PC-3 (cell line): ENCODE measurements at regions not wholly inside any gene's neighbourhood (a gene's known extent, or its start where the extent isn't known, plus 50 kb on each side); places are given as distances from the start of the nearest gene placed in this dataset.

ENCODE experiments used
- ATAC-seq: fragments of 200-7000 bp; cut with Tn5 transposase; 2 replicates; pipeline ENCODE4 v1.9.1; 2020; ENCODE audit warnings: mild to moderate bottlenecking, moderate library complexity
- BruUV-seq: library from RNA; stranded (reverse); fragments of 400-500 nt; replicated peaks from 2 replicates; lab custom pipeline; 2021; lab: Mats Ljungman, UMichigan
- CTCF ChIA-PET: fragments of 300-600 bp; sonication (Branson Sonifier 250); formaldehyde crosslinking; loops from one replicate; lab custom pipeline; 2022; ENCODE audit warnings: antibody characterized with exemption; lab: Charles Lee
- POLR2A ChIA-PET: fragments of 300-600 bp; sonication (Branson Sonifier 250); formaldehyde crosslinking; loops from one replicate; lab custom pipeline; 2022; ENCODE audit warnings: antibody characterized with exemption; ENCODE audit not compliant: unreplicated experiment; lab: Charles Lee
- DNase-seq: peaks from one replicate; pipeline ENCODE4 v3.0.0-alpha.2; 2015
- H2AFZ ChIP-seq: fragments of 300-600 bp; sonication (generic); 2 replicates; pipeline ENCODE4 v1.6.0; 2016; ENCODE audit warnings: antibody characterized with exemption, low read length
- H3F3A ChIP-seq: fragments of 300-600 bp; sonication (generic); one replicate; pipeline ENCODE4 v1.6.0; 2017; ENCODE audit warnings: antibody characterized with exemption, low read length, control low read depth, mild to moderate bottlenecking; ENCODE audit not compliant: unreplicated experiment
- H3K27ac ChIP-seq: fragments of 300-600 bp; sonication (generic); 2 replicates; pipeline ENCODE4 v1.5.1; 2016; ENCODE audit warnings: mild to moderate bottlenecking, low read length
- H3K27me3 ChIP-seq: fragments of 300-600 bp; sonication (generic); 2 replicates; pipeline ENCODE4 v1.6.1; 2016; ENCODE audit warnings: low read length, mixed read lengths
- H3K36me3 ChIP-seq: fragments of 300-600 bp; sonication (generic); 2 replicates; pipeline ENCODE4 v1.6.1; 2016; ENCODE audit warnings: low read depth, mixed run types, low read length, mixed read lengths
- H3K4me1 ChIP-seq: fragments of 300-600 bp; sonication (generic); 2 replicates; pipeline ENCODE4 v1.5.1; 2016; ENCODE audit warnings: low read length; ENCODE audit not compliant: insufficient read depth
- H3K4me2 ChIP-seq: fragments of 300-600 bp; sonication (generic); 2 replicates; pipeline ENCODE4 v1.6.0; 2016; ENCODE audit warnings: low read length
- H3K4me3 ChIP-seq: fragments of 300-600 bp; sonication (generic); 2 replicates; pipeline ENCODE4 v1.5.1; 2016; ENCODE audit warnings: mild to moderate bottlenecking, low read length, mixed read lengths
- H3K79me2 ChIP-seq: fragments of 300-600 bp; sonication (generic); 2 replicates; pipeline ENCODE4 v1.6.1; 2017; ENCODE audit warnings: low read length, mixed read lengths
- H3K9ac ChIP-seq: fragments of 300-600 bp; sonication (generic); 2 replicates; pipeline ENCODE4 v1.6.0; 2016; ENCODE audit warnings: mild to moderate bottlenecking, low read length
- H3K9me2 ChIP-seq: fragments of 300-600 bp; sonication (generic); replicated peaks from 2 replicates; pipeline ENCODE4 v1.6.1; 2016; ENCODE audit warnings: mixed run types, low read length, mixed read lengths
- H3K9me3 ChIP-seq: fragments of 300-600 bp; sonication (generic); 2 replicates; pipeline ENCODE4 v1.6.1; 2016; ENCODE audit warnings: low read length, mixed read lengths
- H4K20me1 ChIP-seq: fragments of 300-600 bp; sonication (generic); 2 replicates; pipeline ENCODE4 v1.6.1; 2016; ENCODE audit warnings: low read length, mixed read lengths
- CTCF ChIP-seq: fragments of 300-600 bp; sonication (generic); conservative IDR thresholded peaks from 2 replicates; pipeline ENCODE4 v1.5.1; 2017; ENCODE audit warnings: antibody characterized with exemption, low read depth, mild to moderate bottlenecking, low read length
- EZH2 ChIP-seq: fragments of 300-600 bp; sonication (generic); IDR thresholded peaks from one replicate; pipeline ENCODE4 v1.6.1; 2017; ENCODE audit warnings: antibody characterized with exemption, mild to moderate bottlenecking, low read length; ENCODE audit not compliant: unreplicated experiment
- EZH2phosphoT487 ChIP-seq: fragments of 300-600 bp; sonication (generic); IDR thresholded peaks from 2 replicates; pipeline ENCODE4 v1.6.1; 2018; ENCODE audit warnings: mild to moderate bottlenecking, antibody characterized with exemption, low read length, borderline replicate concordance
- intact Hi-C: fragments of 100-400 bp; cut with micrococcal nuclease; formaldehyde crosslinking; loops from 2 replicates; pipeline ENCODE4 v1.9.0; 2023

- intact Hi-C loops, result no loop called here
- Histone ChIP-seq H3K9me3 (no peaks in the 10 kb centered on the region), H3K27me3 (peaks cover 37% of the 10 kb centered on the region), H2AFZ (no peak overlapping the region), H3K9ac (no peak overlapping the region), H3K9me2 (no peaks in the 10 kb centered on the region), H4K20me1 (no peaks in the 10 kb centered on the region), H3K27ac (no peak overlapping the region), H3K4me2 (no peak overlapping the region), H3K36me3 (no peaks in the 10 kb centered on the region), H3K4me3 (no peak overlapping the region), H3F3A (no peaks in the 10 kb centered on the region), H3K79me2 (no peaks in the 10 kb centered on the region), H3K4me1 (no peaks in the 10 kb centered on the region)
- ChIA-PET CTCF (no interaction called here), POLR2A (no interaction called here)
- no TSS peak for BruUV-seq
- TF ChIP-seq EZH2 (no peak), EZH2phosphoT487 (no peak), CTCF (no peak)
- no peak for ATAC-seq
- DNase-seq, result no peak
These were observed 61.8 kb upstream of the AFDN start for GRCh38 chr6:167764713-167765479.

GRCh38 chr6:167766986-167767714 is 59.6 kb upstream of the AFDN start:
- Histone ChIP-seq H3K9me2 (no peaks in the 10 kb centered on the region), H3K79me2 (no peaks in the 10 kb centered on the region), H3F3A (no peaks in the 10 kb centered on the region), H3K27me3 (peaks cover 49% of the 10 kb centered on the region), H3K4me2 (no peak overlapping the region), H3K27ac (no peak overlapping the region), H4K20me1 (no peaks in the 10 kb centered on the region), H3K4me3 (no peak overlapping the region), H3K4me1 (no peaks in the 10 kb centered on the region), H2AFZ (no peak overlapping the region), H3K36me3 (no peaks in the 10 kb centered on the region), H3K9me3 (no peaks in the 10 kb centered on the region), H3K9ac (no peak overlapping the region)
- ATAC-seq, result no peak
- no peak for DNase-seq
- no peak for TF ChIP-seq EZH2
- TF ChIP-seq CTCF, result no peak
- TF ChIP-seq EZH2phosphoT487, result no peak
- POLR2A ChIA-PET, result no interaction called here
- no TSS peak for BruUV-seq
- intact Hi-C loops, result no loop called here
- CTCF ChIA-PET, result no interaction called here

GRCh38 chr6:167767715-167768107 is 59.0 kb upstream of the AFDN start:
- CTCF ChIA-PET, result no interaction called here
- DNase-seq (no peak), ATAC-seq (no peak)
- H3K36me3 ChIP-seq, result no peaks in the 10 kb centered on the region
- TF ChIP-seq EZH2phosphoT487, result no peak
- TF ChIP-seq EZH2, result no peak
- no peaks in the 10 kb centered on the region for H3F3A ChIP-seq
- no peak overlapping the region for H2AFZ ChIP-seq
- H4K20me1 ChIP-seq, result no peaks in the 10 kb centered on the region
- no peaks in the 10 kb centered on the region for H3K9me3 ChIP-seq
- H3K27me3 ChIP-seq, result peaks cover 53% of the 10 kb centered on the region
- intact Hi-C loops, result no loop called here
- H3K9me2 ChIP-seq, result no peaks in the 10 kb centered on the region
- H3K79me2 ChIP-seq, result no peaks in the 10 kb centered on the region
- POLR2A ChIA-PET, result no interaction called here
- no peak overlapping the region for H3K27ac ChIP-seq
- H3K9ac ChIP-seq, result no peak overlapping the region
- no peak overlapping the region for H3K4me3 ChIP-seq
- no TSS peak for BruUV-seq
- H3K4me1 ChIP-seq, result no peaks in the 10 kb centered on the region
- no peak overlapping the region for H3K4me2 ChIP-seq
